K562 (cell line): ENCODE measurements at regions not wholly inside any gene's neighbourhood (a gene's known extent, or its start where the extent isn't known, plus 50 kb on each side); places are given as distances from the start of the nearest gene placed in this dataset.
A peak's percentile ranks its signal among the peaks of the same experiment; 100 is the strongest.

ENCODE experiments used
- ATAC-seq: fragments of 200-7000 bp; cut with Tn5 transposase; 3 replicates; pipeline ENCODE4 v1.9.1; 2020; ENCODE audit warnings: moderate library complexity
- BruUV-seq: library from RNA; stranded (reverse); fragments of 400-500 nt; replicated peaks from 2 replicates; lab custom pipeline; 2021; lab: Mats Ljungman, UMichigan
- CTCF ChIA-PET: fragments of 300-600 bp; formaldehyde crosslinking; extraction: SDS; loops from one replicate; lab custom pipeline; 2021; ENCODE audit warnings: low intra/inter-chr PET ratio; lab: Yijun Ruan, JAX
- POLR2A ChIA-PET: fragments of 300-600, 350-650 bp; sonication (Branson Sonifier 250); formaldehyde crosslinking; extraction: SDS; loops from one replicate; lab custom pipeline; 2021; ENCODE audit warnings: antibody characterized with exemption, inconsistent platforms; lab: Yijun Ruan, JAX
- DNase-seq, 4 experiments: peaks; one replicate each; pipeline versions ENCODE4 v3.0.0 to v3.0.0-alpha.2; 2011 to 2018; ENCODE audit warnings: low spot score in 3 of 4, mixed read lengths in 3 of 4; ENCODE audit errors: extremely low read depth in 1 of 4
- FAIRE-seq: peaks from 2 replicates; lab custom pipeline; 2011; peaks lifted over from hg19 to GRCh38; lab: Jason Lieb, UNC
- H2AFZ ChIP-seq: 2 replicates; pipeline ENCODE4 v1.6.0; 2011; ENCODE audit warnings: low read depth, low read length, control low read depth, inconsistent platforms
- H3K27ac ChIP-seq: fragments of 200-600 bp; 3 replicates; pipeline ENCODE4 v1.8.0; 2011; ENCODE audit warnings: low read depth, mild to moderate bottlenecking, control low read depth, inconsistent platforms, low read length, moderate library complexity, mixed read lengths; ENCODE audit errors: extremely low read depth
- H3K27me3 ChIP-seq, 2 experiments: fragments of 300-600 bp in 1 of 2; 2 replicates in 1 of 2; 3 replicates in 1 of 2; pipeline versions ENCODE4 v1.6.0 to v1.8.0; 2011; ENCODE audit warnings: inconsistent platforms in 2 of 2, low read length in 2 of 2, mild to moderate bottlenecking in 1 of 2, mixed read lengths in 1 of 2, moderate library complexity in 1 of 2; ENCODE audit not compliant: control insufficient read depth in 2 of 2, insufficient read depth in 2 of 2
- H3K36me3 ChIP-seq: fragments of 300-600 bp; 3 replicates; pipeline ENCODE4 v1.8.0; 2011; ENCODE audit warnings: mild to moderate bottlenecking, low read length, inconsistent platforms; ENCODE audit not compliant: control insufficient read depth, insufficient read depth
- H3K4me1 ChIP-seq, 2 experiments: fragments of 200-600 bp in 1 of 2; replicated peaks in 1 of 2; 2 replicates in 1 of 2; 3 replicates in 1 of 2; pipeline versions ENCODE4 v1.5.1 to v1.8.0; 2011; ENCODE audit warnings: inconsistent platforms in 2 of 2, low read length in 2 of 2, mild to moderate bottlenecking in 1 of 2, mixed read lengths in 1 of 2, moderate library complexity in 1 of 2; ENCODE audit not compliant: control insufficient read depth in 2 of 2, insufficient read depth in 2 of 2
- H3K4me2 ChIP-seq: 2 replicates; pipeline ENCODE4 v1.6.1; 2011; ENCODE audit warnings: low read length, control low read depth, inconsistent platforms, mixed read lengths; ENCODE audit not compliant: insufficient read depth
- H3K4me3 ChIP-seq: fragments of 200-600 bp; sonication (generic), shearing (Covaris generic); 2 replicates; pipeline ENCODE4 v1.5.1; 2016; ENCODE audit warnings: control low read depth, inconsistent platforms
- H3K79me2 ChIP-seq: fragments of 200-600 bp; 3 replicates; pipeline ENCODE4 v1.8.0; 2011; ENCODE audit warnings: low read length, inconsistent platforms; ENCODE audit not compliant: control insufficient read depth, insufficient read depth
- H3K9ac ChIP-seq, 2 experiments: 2 replicates each; pipeline versions ENCODE4 v1.6.0 to v1.6.1; 2011; ENCODE audit warnings: low read depth in 2 of 2, low read length in 2 of 2, control low read depth in 1 of 2, inconsistent platforms in 1 of 2, mild to moderate bottlenecking in 1 of 2, mixed read lengths in 1 of 2; ENCODE audit not compliant: insufficient read depth in 1 of 2
- H3K9me1 ChIP-seq: one replicate; pipeline ENCODE4 v1.6.0; 2011; ENCODE audit warnings: inconsistent platforms, mild to moderate bottlenecking, low read length, moderate library complexity; ENCODE audit not compliant: control insufficient read depth, insufficient read depth
- H3K9me3 ChIP-seq: replicated peaks from 2 replicates; pipeline ENCODE4 v1.5.1; 2011; ENCODE audit warnings: low read depth, low read length, inconsistent platforms; ENCODE audit not compliant: control insufficient read depth, insufficient read depth
- H4K20me1 ChIP-seq: replicated peaks from 2 replicates; pipeline ENCODE4 v1.6.1; 2011; ENCODE audit warnings: low read length, inconsistent platforms, mixed read lengths; ENCODE audit not compliant: control insufficient read depth, insufficient read depth
- BACH1 ChIP-seq: fragments of 200-800 bp; sonication (Bioruptor generic); IDR thresholded peaks from 2 replicates; pipeline ENCODE4 v1.6.1; 2016; ENCODE audit warnings: missing genetic modification characterization, missing compliant biosample characterization
- C11orf30 ChIP-seq: fragments of 450-650 bp; IDR thresholded peaks from 2 replicates; pipeline ENCODE4 v1.6.1; 2016; ENCODE audit warnings: low read depth, mild to moderate bottlenecking
- CBX8 ChIP-seq: fragments of 200-600 bp; sonication (generic); IDR thresholded peaks from 2 replicates; pipeline ENCODE4 v1.6.1; 2012; ENCODE audit warnings: borderline replicate concordance, mixed run types, low read depth, mild to moderate bottlenecking, moderate library complexity, mixed read lengths, low read length, control low read depth, inconsistent platforms; ENCODE audit not compliant: poor library complexity, severe bottlenecking; ENCODE audit errors: extremely low read depth
- CHD2 ChIP-seq: IDR thresholded peaks from 2 replicates; pipeline ENCODE4 v1.6.1; 2011; ENCODE audit warnings: low read depth, low read length
- ETS2 ChIP-seq: IDR thresholded peaks from 2 replicates; pipeline ENCODE4 v1.6.1; 2016; ENCODE audit warnings: borderline replicate concordance, missing genetic modification characterization, mild to moderate bottlenecking, moderate library complexity, missing compliant biosample characterization; ENCODE audit not compliant: poor library complexity, severe bottlenecking
- KAT7 ChIP-seq: sonication (generic); formaldehyde crosslinking; IDR thresholded peaks from 2 replicates; pipeline ENCODE4 v1.8.0; 2022; ENCODE audit warnings: missing genetic modification reagents, mild to moderate bottlenecking, borderline replicate concordance
- MAFG ChIP-seq: fragments of 450-650 bp; conservative IDR thresholded peaks from 2 replicates; pipeline ENCODE4 v1.6.1; 2016; ENCODE audit warnings: missing genetic modification characterization, missing compliant biosample characterization
- NCOA2 ChIP-seq, 2 experiments: fragments of 450-650 bp; IDR thresholded peaks; 2 replicates each; pipeline ENCODE4 v1.6.1; 2018; ENCODE audit warnings: mild to moderate bottlenecking in 2 of 2, moderate library complexity in 1 of 2; ENCODE audit not compliant: partially characterized antibody in 2 of 2
- NR3C1 ChIP-seq: sonication (generic); formaldehyde crosslinking; IDR thresholded peaks from 2 replicates; pipeline ENCODE4 v1.8.1; 2022; ENCODE audit warnings: missing genetic modification reagents
- RFX7 ChIP-seq: fragments of 250-450 bp; sonication (Bioruptor Pico); IDR thresholded peaks from 2 replicates; pipeline ENCODE4 v1.5.1; 2021; ENCODE audit warnings: mild to moderate bottlenecking
- SP2 ChIP-seq: IDR thresholded peaks from 2 replicates; pipeline ENCODE4 v1.6.1; 2011; ENCODE audit warnings: mild to moderate bottlenecking, low read depth, low read length, moderate library complexity; ENCODE audit not compliant: poor library complexity, severe bottlenecking; ENCODE audit errors: extremely low read depth
- ZBTB7A ChIP-seq: IDR thresholded peaks from 2 replicates; pipeline ENCODE4 v1.6.1; 2011; ENCODE audit warnings: low read depth, mild to moderate bottlenecking, low read length, moderate library complexity, borderline replicate concordance; ENCODE audit not compliant: control insufficient read depth
- ZNF212 ChIP-seq: fragments of 450-650 bp; formaldehyde crosslinking; IDR thresholded peaks from 2 replicates; pipeline ENCODE4 v1.4.0; 2020; ENCODE audit warnings: mild to moderate bottlenecking
- ZNF316 ChIP-seq: fragments of 450-650 bp; IDR thresholded peaks from 2 replicates; pipeline ENCODE4 v1.6.1; 2016
- ZNF384 ChIP-seq: IDR thresholded peaks from 2 replicates; pipeline ENCODE4 v1.6.1; 2012; ENCODE audit warnings: low read depth, low read length, improper control_type of control experiment
- ZNF507 ChIP-seq: conservative IDR thresholded peaks from 2 replicates; pipeline ENCODE4 v1.6.1; 2017; ENCODE audit warnings: missing genetic modification characterization, missing compliant biosample characterization
- WGBS: fragments of 100-300 bp; shearing (Covaris generic); methylation state at CpG from one replicate; pipeline ENCODE4 v1.1.6; 2016; ENCODE audit warnings: low coverage, mixed read lengths; ENCODE audit not compliant: insufficient coverage; ENCODE audit errors: missing lambda C conversion rate; 5-methylcytosine and 5-hydroxymethylcytosine counted together
- in situ Hi-C: fragments of 300-500 bp; cut with MboI; formaldehyde crosslinking; loops from 4 replicates; pipeline ENCODE4 v1.15.0; 2018; ENCODE audit warnings: inconsistent platforms, mixed read lengths
- intact Hi-C: fragments of 100-400 bp; cut with micrococcal nuclease; formaldehyde crosslinking; loops from 2 replicates; pipeline ENCODE4 v1.14.2; 2022
- TF ChIP-seq, protein P1 (sequence below): sonication (generic); formaldehyde crosslinking; IDR thresholded peaks from 2 replicates; pipeline ENCODE4 v1.4.0; 2020; ENCODE audit warnings: mild to moderate bottlenecking, missing genetic modification reagents
- TF ChIP-seq, protein P2 (sequence below): IDR thresholded peaks from 2 replicates; pipeline ENCODE4 v1.6.1; 2014; ENCODE audit warnings: antibody characterized with exemption

DNA sequence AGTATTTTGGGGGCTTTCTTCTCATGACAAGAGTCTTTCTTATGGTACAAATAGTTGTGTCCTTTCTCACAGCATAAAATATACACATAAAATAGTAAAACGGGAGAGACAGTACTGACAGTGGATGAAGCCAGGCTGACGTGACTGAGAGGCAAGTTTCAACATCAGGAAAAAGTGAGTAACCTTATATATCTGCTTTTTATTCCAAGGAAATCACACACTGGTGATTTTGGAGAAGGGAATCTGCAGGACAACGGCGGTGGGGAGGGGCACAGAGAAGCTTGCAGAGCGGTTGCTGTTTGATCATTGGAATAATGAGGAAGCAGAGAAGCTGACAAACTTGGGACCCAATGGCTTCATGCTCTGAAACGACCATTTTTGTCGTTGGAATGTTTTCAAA lies 130.6 kb upstream of the ZNF236 start (continued):
- TF ChIP-seq, protein P1, sequence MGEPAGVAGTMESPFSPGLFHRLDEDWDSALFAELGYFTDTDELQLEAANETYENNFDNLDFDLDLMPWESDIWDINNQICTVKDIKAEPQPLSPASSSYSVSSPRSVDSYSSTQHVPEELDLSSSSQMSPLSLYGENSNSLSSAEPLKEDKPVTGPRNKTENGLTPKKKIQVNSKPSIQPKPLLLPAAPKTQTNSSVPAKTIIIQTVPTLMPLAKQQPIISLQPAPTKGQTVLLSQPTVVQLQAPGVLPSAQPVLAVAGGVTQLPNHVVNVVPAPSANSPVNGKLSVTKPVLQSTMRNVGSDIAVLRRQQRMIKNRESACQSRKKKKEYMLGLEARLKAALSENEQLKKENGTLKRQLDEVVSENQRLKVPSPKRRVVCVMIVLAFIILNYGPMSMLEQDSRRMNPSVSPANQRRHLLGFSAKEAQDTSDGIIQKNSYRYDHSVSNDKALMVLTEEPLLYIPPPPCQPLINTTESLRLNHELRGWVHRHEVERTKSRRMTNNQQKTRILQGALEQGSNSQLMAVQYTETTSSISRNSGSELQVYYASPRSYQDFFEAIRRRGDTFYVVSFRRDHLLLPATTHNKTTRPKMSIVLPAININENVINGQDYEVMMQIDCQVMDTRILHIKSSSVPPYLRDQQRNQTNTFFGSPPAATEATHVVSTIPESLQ: no peak
- TF ChIP-seq ZBTB7A: no peak
- no peak for TF ChIP-seq SP2
- no peak for TF ChIP-seq KAT7 (CRISPR knock-in tag)
- TF ChIP-seq CHD2: no peak
- no peak for TF ChIP-seq ZNF212 (CRISPR knock-in tag)
- TF ChIP-seq, all 486 proteins: peak for 0

DNA sequence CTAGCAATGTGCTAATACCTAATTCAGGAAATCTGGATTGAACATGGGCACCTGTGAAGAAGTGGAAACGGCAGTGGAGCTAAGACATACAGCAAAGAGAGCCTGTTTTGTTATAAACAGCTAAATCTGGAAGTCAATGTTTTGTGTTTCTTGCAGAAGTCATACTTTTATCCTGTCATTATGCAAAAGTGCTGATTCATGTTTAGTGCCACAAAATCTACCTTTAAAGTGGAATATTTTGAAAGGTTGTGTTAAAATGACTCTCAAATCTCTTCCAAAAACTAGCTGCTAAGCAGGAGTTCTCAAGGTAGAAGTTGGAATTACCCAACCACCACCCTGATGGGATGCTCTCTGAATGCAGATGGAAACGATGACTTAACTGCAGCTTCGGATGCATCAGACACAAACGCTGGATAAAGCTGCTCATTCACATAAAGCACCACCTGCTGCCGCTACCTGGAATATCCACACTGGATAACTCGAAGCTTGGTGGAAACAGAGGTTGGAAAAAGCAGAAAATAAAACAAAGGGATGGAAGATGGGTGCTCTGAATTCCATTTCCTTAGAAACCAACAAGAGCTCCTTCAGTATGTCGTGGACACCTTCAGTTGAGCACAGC lies 132.6 kb upstream of the ZNF236 start:
- Histone ChIP-seq H3K27ac (no peak overlapping the region), H3K4me2 (no peak overlapping the region), H3K4me3 (no peak overlapping the region), H3K27me3 (peaks cover under 1 to 32% of the 10 kb centered on the region in 2 experiments; a peak in 4 of 5 replicates), H3K4me1 (no peaks in the 10 kb centered on the region; a peak in 1 of 5 replicates), H2AFZ (no peak overlapping the region), H3K36me3 (no peaks in the 10 kb centered on the region), H3K9me1 (no peaks in the 10 kb centered on the region), H3K79me2 (no peaks in the 10 kb centered on the region), H3K9ac (no peak overlapping the region), H4K20me1 (no peaks in the 10 kb centered on the region), H3K9me3 (no peaks in the 10 kb centered on the region)
- POLR2A ChIA-PET: no interaction called here
- WGBS: 0% methylated on average over 7 of the region's 7 CpGs
- FAIRE-seq (no peak), ATAC-seq (no peak), DNase-seq (no peak)
- intact Hi-C loops (loop anchor here (5.0 kb wide), 1 partner anchor 292 kb away; no protein-coding TSS in a partner anchor), in situ Hi-C loops (no loop called here)
- CTCF ChIA-PET: interaction anchor here (0.6 kb wide), 1 partner anchor 31 kb away, joined by 3 read pairs; no protein-coding TSS in a partner anchor
- BruUV-seq: no TSS peak
- TF ChIP-seq ZNF507 (no peak), NCOA2 (IDR thresholded peaks at IDR 0.05; ENCODE audit: partially characterized antibody in 2 of 2) (no peak), BACH1 (peak; percentile 32; the same call in 1 of the 2 replicates), C11orf30 (0 out of 2 replicates have a peak, but pooled peaks have one; percentile 40), ZNF316 (peak; percentile 74), NR3C1 (CRISPR knock-in tag) (no peak), MAFG (tag) (peak; percentile 69), RFX7 (CRISPR knock-in tag) (no peak), ZNF384 (no peak), CBX8 (no peak), ETS2 (tag) (no peak)
- TF ChIP-seq, protein P2, sequence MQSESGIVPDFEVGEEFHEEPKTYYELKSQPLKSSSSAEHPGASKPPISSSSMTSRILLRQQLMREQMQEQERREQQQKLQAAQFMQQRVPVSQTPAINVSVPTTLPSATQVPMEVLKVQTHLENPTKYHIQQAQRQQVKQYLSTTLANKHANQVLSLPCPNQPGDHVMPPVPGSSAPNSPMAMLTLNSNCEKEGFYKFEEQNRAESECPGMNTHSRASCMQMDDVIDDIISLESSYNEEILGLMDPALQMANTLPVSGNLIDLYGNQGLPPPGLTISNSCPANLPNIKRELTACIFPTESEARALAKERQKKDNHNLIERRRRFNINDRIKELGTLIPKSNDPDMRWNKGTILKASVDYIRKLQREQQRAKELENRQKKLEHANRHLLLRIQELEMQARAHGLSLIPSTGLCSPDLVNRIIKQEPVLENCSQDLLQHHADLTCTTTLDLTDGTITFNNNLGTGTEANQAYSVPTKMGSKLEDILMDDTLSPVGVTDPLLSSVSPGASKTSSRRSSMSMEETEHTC: no peak
